GM11168 (cell line): ENCODE measurements at regions not wholly inside any gene's neighbourhood (a gene's known extent, or its start where the extent isn't known, plus 50 kb on each side); places are given as distances from the start of the nearest gene placed in this dataset.
"Not testable (repeated sequence)": the region's sequence is repeated elsewhere in the genome, so short reads cannot be mapped to it uniquely, and the experiment has no call there.

Experiments
- in situ Hi-C: fragments of 300-500 bp; cut with MboI; formaldehyde crosslinking; loops from one replicate; pipeline ENCODE4 v1.12.0; 2022; ENCODE audit warnings: low sequenced_read_pairs; ENCODE audit not compliant: unreplicated experiment

- in situ Hi-C loops, result not testable (repeated sequence)
Observed at GRCh38 chr1:146883190-146883589, 54.9 kb upstream of the NBPF12 start.

GRCh38 chr1:146881096-146881495, 57.0 kb upstream of the NBPF12 start:
- in situ Hi-C loops, result not testable (repeated sequence)

- in situ Hi-C loops, result not testable (repeated sequence)
Observed at GRCh38 chr1:146863799-146864319, 74.3 kb upstream of the NBPF12 start.

- in situ Hi-C loops, result not testable (repeated sequence)
Observed at GRCh38 chr1:146853147-146853546, 85.0 kb upstream of the NBPF12 start.

GRCh38 chr1:146850352-146850889, 87.7 kb upstream of the NBPF12 start:
- in situ Hi-C loops, result not testable (repeated sequence)

- in situ Hi-C loops, result not testable (repeated sequence)
Observed at GRCh38 chr1:146838725-146839124, 99.4 kb upstream of the NBPF12 start.

GRCh38 chr1:146826957-146827356, 111.2 kb upstream of the NBPF12 start:
- in situ Hi-C loops, result not testable (repeated sequence)

- in situ Hi-C loops, result not testable (repeated sequence)
Observed at GRCh38 chr1:146794236-146794635, 143.9 kb upstream of the NBPF12 start.

GRCh38 chr1:146792725-146793124, 145.4 kb upstream of the NBPF12 start:
- in situ Hi-C loops, result not testable (repeated sequence)

GRCh38 chr1:146784212-146784940, 153.7 kb upstream of the NBPF12 start:
- in situ Hi-C loops, result not testable (repeated sequence)

GRCh38 chr1:146781235-146781634, 156.9 kb upstream of the NBPF12 start:
- in situ Hi-C loops, result not testable (repeated sequence)

- in situ Hi-C loops, result not testable (repeated sequence)
Observed at GRCh38 chr1:146777826-146778602, 160.1 kb upstream of the NBPF12 start.

- in situ Hi-C loops, result not testable (repeated sequence)
Observed at GRCh38 chr1:146774988-146775387, 163.1 kb upstream of the NBPF12 start.

GRCh38 chr1:146774271-146774670, 163.9 kb upstream of the NBPF12 start:
- in situ Hi-C loops, result not testable (repeated sequence)

GRCh38 chr1:146771409-146771808, 166.7 kb upstream of the NBPF12 start:
- in situ Hi-C loops, result not testable (repeated sequence)

- in situ Hi-C loops, result not testable (repeated sequence)
Observed at GRCh38 chr1:146770998-146771397, 167.1 kb upstream of the NBPF12 start.

GRCh38 chr1:146763234-146763633, 174.9 kb upstream of the NBPF12 start:
- in situ Hi-C loops, result not testable (repeated sequence)

- in situ Hi-C loops, result not testable (repeated sequence)
Observed at GRCh38 chr1:146756858-146757257, 181.3 kb upstream of the NBPF12 start.

- in situ Hi-C loops, result not testable (repeated sequence)
Observed at GRCh38 chr1:146748686-146749085, 189.4 kb upstream of the NBPF12 start.

- in situ Hi-C loops, result not testable (repeated sequence)
Observed at GRCh38 chr1:146731981-146732680, 206.0 kb upstream of the NBPF12 start.
